Bronchial epithelial cell (primary cell): ENCODE measurements at regions not wholly inside any gene's neighbourhood (a gene's known extent, or its start where the extent isn't known, plus 50 kb on each side); places are given as distances from the start of the nearest gene placed in this dataset.

Experiments
- DNase-seq: peaks from one replicate; pipeline ENCODE4 v3.0.0-alpha.2; 2010; ENCODE audit warnings: low read depth
- FAIRE-seq: peaks from 2 replicates; lab custom pipeline; 2011; peaks lifted over from hg19 to GRCh38; lab: Jason Lieb, UNC
- H3K27me3 ChIP-seq: 2 replicates; pipeline ENCODE4 v1.5.1; 2011; ENCODE audit warnings: low read length; ENCODE audit not compliant: control insufficient read depth, insufficient read depth
- H3K36me3 ChIP-seq: 2 replicates; pipeline ENCODE4 v1.5.1; 2011; ENCODE audit warnings: low read length; ENCODE audit not compliant: control insufficient read depth, insufficient read depth
- H3K4me3 ChIP-seq: 2 replicates; pipeline ENCODE4 v1.5.1; 2011; ENCODE audit warnings: mild to moderate bottlenecking, low read depth, low read length, control low read depth
- CTCF ChIP-seq: IDR thresholded peaks from 2 replicates; pipeline ENCODE4 v1.5.1; 2011; ENCODE audit warnings: mild to moderate bottlenecking, moderate library complexity, low read length, control low read depth, inconsistent platforms; ENCODE audit not compliant: insufficient read depth, severe bottlenecking

DNA sequence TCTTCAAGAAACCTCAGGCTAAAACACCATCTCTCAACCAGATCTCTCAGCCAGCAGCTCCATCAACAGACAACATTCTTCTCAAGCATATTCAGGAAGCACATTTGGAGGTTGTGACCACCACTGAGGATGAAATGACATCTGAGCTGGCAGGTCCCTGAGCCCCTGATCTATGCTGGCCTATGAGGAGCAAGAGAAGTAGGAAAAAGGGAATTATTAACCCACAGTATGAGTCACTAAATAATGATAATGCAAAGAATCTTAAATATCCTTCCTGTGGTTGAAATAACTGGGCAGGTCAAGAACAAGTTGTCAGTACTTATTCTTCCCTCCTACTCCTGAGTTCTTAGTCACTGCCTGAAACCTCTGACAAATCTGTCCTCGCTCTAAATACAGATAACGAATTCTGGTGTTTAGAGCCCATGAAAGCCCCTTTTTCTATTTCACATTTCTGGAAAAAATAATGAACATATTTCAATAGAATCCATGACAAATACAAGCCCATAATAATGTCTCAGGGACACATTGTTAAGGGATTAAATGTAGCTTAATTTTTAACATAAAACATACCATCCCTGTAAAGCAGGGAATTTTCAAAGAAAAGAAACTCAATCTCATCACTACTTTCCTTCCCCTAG lies 225.8 kb upstream of the IRS2 start:
- FAIRE-seq (peak; percentile 32), DNase-seq (peak; percentile 94)
- Histone ChIP-seq H3K36me3 (no peaks in the 10 kb centered on the region), H3K27me3 (no peaks in the 10 kb centered on the region), H3K4me3 (no peak overlapping the region)
- no peak for TF ChIP-seq CTCF

GRCh38 chr13:110010404-110011138 lies 224.2 kb upstream of the IRS2 start:
- FAIRE-seq, result peak; percentile 40
- Histone ChIP-seq H3K36me3 (no peaks in the 10 kb centered on the region), H3K27me3 (no peaks in the 10 kb centered on the region), H3K4me3 (no peak overlapping the region)
- TF ChIP-seq CTCF, result no peak
- no peak for DNase-seq

GRCh38 chr13:110008816-110009215 lies 222.4 kb upstream of the IRS2 start:
- no peak for TF ChIP-seq CTCF
- no peak overlapping the region for H3K4me3 ChIP-seq
- H3K36me3 ChIP-seq, result no peaks in the 10 kb centered on the region
- DNase-seq (no peak), FAIRE-seq (no peak)
- no peaks in the 10 kb centered on the region for H3K27me3 ChIP-seq

- DNase-seq, result peak; percentile 86
- TF ChIP-seq CTCF, result no peak
- no peaks in the 10 kb centered on the region for H3K27me3 ChIP-seq
- peak; percentile 89 for FAIRE-seq
- no peak overlapping the region for H3K4me3 ChIP-seq
- H3K36me3 ChIP-seq, result no peaks in the 10 kb centered on the region
These were observed 219.9 kb upstream of the IRS2 start for GRCh38 chr13:110006304-110006703.

DNA sequence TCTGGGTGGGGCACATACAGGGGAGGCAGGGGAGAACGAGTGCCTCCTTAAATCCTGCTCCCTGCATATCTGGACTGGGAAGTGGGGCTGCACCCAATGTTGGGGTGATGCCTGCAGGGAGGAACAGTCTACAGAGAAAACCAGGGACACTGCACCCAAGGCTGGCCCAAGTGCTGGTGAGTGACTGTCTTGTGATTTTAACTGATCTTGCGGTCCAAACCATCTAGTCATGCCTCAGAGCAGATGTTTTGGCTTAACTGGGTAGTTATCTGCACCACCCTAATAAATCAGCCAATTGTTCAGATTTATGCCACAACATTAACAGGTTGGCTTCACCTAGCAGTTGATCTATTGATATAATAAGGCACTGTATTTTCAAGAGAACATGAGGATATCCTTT lies 219.2 kb upstream of the IRS2 start:
- Histone ChIP-seq H3K4me3 (no peak overlapping the region), H3K36me3 (no peaks in the 10 kb centered on the region), H3K27me3 (no peaks in the 10 kb centered on the region)
- TF ChIP-seq CTCF, result no peak
- FAIRE-seq (no peak), DNase-seq (no peak)

GRCh38 chr13:110004814-110005213 lies 218.4 kb upstream of the IRS2 start:
- no peaks in the 10 kb centered on the region for H3K27me3 ChIP-seq
- no peak for TF ChIP-seq CTCF
- H3K4me3 ChIP-seq, result no peak overlapping the region
- FAIRE-seq, result no peak
- H3K36me3 ChIP-seq, result no peaks in the 10 kb centered on the region
- DNase-seq, result no peak
